WERI-Rb-1 (cell line): ENCODE measurements at regions not wholly inside any gene's neighbourhood (a gene's known extent, or its start where the extent isn't known, plus 50 kb on each side); places are given as distances from the start of the nearest gene placed in this dataset.

Experiments used
- DNase-seq: peaks from one replicate; pipeline ENCODE4 v3.0.0-alpha.2; 2020
- H3K27ac ChIP-seq: fragments of 250-450 bp; sonication (Bioruptor Pico); 2 replicates; pipeline ENCODE4 v1.5.1; 2020; ENCODE audit warnings: mild to moderate bottlenecking, moderate library complexity
- H3K27me3 ChIP-seq: fragments of 250-450 bp; sonication (Bioruptor Pico); 2 replicates; pipeline ENCODE4 v1.5.1; 2021; ENCODE audit warnings: mild to moderate bottlenecking, low read depth, moderate library complexity; ENCODE audit not compliant: insufficient read depth, severe bottlenecking
- H3K36me3 ChIP-seq: fragments of 250-450 bp; sonication (Bioruptor Pico); 2 replicates; pipeline ENCODE4 v1.5.1; 2020; ENCODE audit warnings: mild to moderate bottlenecking, moderate library complexity
- H3K4me3 ChIP-seq: 2 replicates; pipeline ENCODE4 v1.5.1; 2011; ENCODE audit warnings: low read depth, mild to moderate bottlenecking, control low read depth, low read length
- H3K9me3 ChIP-seq: fragments of 250-450 bp; sonication (Bioruptor Pico); 2 replicates; pipeline ENCODE4 v1.5.1; 2021; ENCODE audit warnings: mild to moderate bottlenecking, moderate library complexity; ENCODE audit not compliant: severe bottlenecking
- TF ChIP-seq, protein P1 (sequence below): IDR thresholded peaks from 2 replicates; pipeline ENCODE4 v1.5.1; 2011; ENCODE audit warnings: low read depth, mild to moderate bottlenecking, control low read depth, inconsistent platforms, low read length

DNA sequence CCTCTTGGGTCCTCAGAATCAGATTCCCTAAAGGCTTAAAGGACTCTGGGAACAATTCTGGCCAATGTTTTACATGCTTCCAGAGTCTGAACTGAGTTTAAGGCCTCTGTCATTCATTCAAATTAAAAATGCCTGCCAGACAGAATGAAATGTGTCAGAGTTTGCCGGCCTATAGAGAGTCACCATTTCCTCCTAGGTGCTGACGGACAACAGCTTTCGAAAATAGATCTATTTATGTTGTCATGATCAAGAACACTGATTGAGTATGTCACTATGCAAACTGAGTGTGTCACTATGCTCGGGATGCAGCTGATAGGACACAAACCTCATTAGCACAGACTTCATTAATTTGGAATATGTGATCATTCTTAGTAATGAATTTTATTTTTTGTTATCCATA lies 151.4 kb upstream of the TMCC3 start:
- Histone ChIP-seq H3K27me3 (no peaks in the 10 kb centered on the region), H3K4me3 (no peak overlapping the region), H3K27ac (no peak overlapping the region), H3K9me3 (no peaks in the 10 kb centered on the region), H3K36me3 (no peaks in the 10 kb centered on the region)
- DNase-seq: no peak
- TF ChIP-seq, protein P1, sequence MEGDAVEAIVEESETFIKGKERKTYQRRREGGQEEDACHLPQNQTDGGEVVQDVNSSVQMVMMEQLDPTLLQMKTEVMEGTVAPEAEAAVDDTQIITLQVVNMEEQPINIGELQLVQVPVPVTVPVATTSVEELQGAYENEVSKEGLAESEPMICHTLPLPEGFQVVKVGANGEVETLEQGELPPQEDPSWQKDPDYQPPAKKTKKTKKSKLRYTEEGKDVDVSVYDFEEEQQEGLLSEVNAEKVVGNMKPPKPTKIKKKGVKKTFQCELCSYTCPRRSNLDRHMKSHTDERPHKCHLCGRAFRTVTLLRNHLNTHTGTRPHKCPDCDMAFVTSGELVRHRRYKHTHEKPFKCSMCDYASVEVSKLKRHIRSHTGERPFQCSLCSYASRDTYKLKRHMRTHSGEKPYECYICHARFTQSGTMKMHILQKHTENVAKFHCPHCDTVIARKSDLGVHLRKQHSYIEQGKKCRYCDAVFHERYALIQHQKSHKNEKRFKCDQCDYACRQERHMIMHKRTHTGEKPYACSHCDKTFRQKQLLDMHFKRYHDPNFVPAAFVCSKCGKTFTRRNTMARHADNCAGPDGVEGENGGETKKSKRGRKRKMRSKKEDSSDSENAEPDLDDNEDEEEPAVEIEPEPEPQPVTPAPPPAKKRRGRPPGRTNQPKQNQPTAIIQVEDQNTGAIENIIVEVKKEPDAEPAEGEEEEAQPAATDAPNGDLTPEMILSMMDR: no peak

DNA sequence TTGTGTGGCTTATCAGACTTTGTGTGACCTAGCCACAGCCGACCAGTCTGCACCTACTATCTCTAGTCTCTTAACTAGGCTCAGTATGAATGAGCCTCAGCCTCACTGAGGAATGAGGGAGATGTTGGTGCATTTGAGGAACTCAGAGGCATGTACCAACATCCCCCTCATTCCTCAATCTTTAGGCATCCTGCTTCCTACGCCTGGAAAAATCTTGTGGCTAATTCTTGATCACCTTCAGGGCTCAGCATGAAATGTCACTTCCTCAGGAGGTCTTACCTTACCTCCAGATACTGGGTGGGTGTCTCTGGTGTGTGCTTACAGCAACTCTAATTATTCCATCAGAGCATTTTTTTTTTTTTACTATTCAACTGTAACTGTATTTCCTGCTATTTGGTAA lies 148.8 kb upstream of the TMCC3 start:
- no peak for DNase-seq
- H3K27ac ChIP-seq: no peak overlapping the region
- TF ChIP-seq, protein P1: no peak

DNA sequence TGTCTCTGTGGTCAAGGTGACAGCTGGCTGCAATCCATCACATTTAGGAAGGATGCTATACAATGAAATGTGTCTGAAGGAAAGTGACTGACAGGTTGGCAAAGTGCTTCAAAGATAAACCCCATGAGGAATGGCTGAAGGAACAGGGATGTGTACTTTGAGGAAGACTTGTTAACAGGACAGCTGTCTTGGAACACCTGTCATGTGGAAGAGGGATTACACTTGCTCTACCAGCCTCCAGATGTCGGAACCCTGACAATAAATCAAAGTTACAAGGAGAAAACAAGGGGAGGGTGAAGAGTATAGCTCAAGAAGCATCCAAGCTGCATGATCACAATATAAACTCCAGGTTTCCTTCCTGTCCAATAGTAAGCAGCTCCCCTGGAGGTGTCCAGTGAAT lies 147.8 kb upstream of the TMCC3 start:
- Histone ChIP-seq H3K27ac (no peak overlapping the region), H3K27me3 (no peaks in the 10 kb centered on the region), H3K4me3 (no peak overlapping the region), H3K9me3 (no peaks in the 10 kb centered on the region), H3K36me3 (no peaks in the 10 kb centered on the region)
- TF ChIP-seq, protein P1: no peak
- DNase-seq: no peak

More for the DNA sequence above, 148.8 kb upstream of the TMCC3 start:
- Histone ChIP-seq H3K4me3 (no peak overlapping the region), H3K36me3 (no peaks in the 10 kb centered on the region), H3K9me3 (no peaks in the 10 kb centered on the region), H3K27me3 (no peaks in the 10 kb centered on the region)

DNA sequence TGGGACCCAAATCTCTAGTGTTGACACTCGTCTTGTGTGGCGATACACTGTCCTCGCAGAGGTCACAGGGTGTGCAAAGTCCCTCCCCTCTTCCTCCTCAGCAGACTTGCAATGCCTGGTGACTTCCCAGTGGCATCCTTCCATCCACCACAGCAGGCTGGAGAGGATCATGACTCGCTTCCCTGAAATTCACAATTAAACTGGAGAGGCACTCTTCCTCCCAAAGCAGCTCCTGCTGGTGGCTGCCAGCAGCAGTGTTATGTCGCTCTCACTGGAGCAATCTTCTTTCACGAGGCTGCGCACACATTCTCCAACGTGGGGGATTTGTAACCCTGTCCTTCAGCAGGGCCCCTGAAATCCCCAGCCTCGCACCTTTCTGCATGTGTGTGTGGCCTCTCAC lies 145.2 kb upstream of the TMCC3 start:
- no peaks in the 10 kb centered on the region for H3K36me3 ChIP-seq
- no peaks in the 10 kb centered on the region for H3K9me3 ChIP-seq
- no peak overlapping the region for H3K4me3 ChIP-seq
- no peak overlapping the region for H3K27ac ChIP-seq
- no peaks in the 10 kb centered on the region for H3K27me3 ChIP-seq
- no peak for DNase-seq
- TF ChIP-seq, protein P1: no peak

DNA sequence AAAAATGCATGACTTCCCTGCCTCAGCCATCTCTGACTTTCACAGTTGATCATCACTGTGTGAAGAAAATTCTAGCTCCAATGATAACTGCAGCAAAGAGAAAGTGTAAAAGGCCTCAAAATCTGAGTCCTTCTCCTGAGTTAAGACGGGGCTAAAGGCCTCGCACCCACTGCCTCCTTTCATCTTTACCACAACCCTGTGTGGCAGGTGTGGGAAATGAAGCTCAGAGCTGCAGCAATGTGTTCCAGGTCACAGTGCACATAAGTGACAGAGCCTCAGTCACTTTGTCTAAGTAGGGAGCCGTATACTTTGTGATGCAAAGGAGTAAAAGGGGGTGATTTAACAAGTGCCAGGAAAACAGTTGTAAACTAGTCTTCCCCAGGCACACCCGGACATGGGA lies 144.7 kb upstream of the TMCC3 start:
- DNase-seq: no peak
- Histone ChIP-seq H3K4me3 (no peak overlapping the region), H3K9me3 (no peaks in the 10 kb centered on the region), H3K36me3 (no peaks in the 10 kb centered on the region), H3K27ac (no peak overlapping the region), H3K27me3 (no peaks in the 10 kb centered on the region)
- TF ChIP-seq, protein P1: no peak

DNA sequence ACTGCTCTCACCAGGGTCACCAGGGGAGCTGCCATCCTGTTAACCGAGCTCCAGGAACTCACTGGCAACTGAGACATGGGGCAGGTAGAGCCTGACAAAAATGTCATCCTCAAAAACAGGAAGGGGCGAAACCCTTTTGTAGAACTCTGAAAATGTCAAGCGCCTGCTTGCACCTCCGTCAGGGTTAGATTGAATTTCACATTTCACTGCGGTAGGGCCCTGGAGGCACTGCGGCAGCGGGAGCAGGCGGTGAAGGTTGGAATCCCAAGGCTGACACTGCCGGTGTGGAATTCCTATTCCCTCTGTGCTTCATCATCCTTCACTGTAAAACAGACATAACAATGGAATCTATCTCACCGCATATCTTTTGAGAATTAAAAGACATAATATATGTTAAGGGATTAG lies 142.8 kb upstream of the TMCC3 start:
- TF ChIP-seq, protein P1: no peak
- no peaks in the 10 kb centered on the region for H3K27me3 ChIP-seq
- no peak overlapping the region for H3K27ac ChIP-seq
- no peaks in the 10 kb centered on the region for H3K9me3 ChIP-seq
- no peak for DNase-seq
- no peak overlapping the region for H3K4me3 ChIP-seq
- no peaks in the 10 kb centered on the region for H3K36me3 ChIP-seq
